Activated CD4-positive, alpha-beta memory T cell treated with anti-CD3 and anti-CD28 coated beads for 36 hours (primary cell): ENCODE measurements at regions not wholly inside any gene's neighbourhood (a gene's known extent, or its start where the extent isn't known, plus 50 kb on each side); places are given as distances from the start of the nearest gene placed in this dataset.

Source experiments
- CTCF ChIA-PET: fragments of 350-600 bp; sonication (Branson Sonifier 250); formaldehyde crosslinking; loops from one replicate; lab custom pipeline; 2021; ENCODE audit warnings: antibody characterized with exemption, inconsistent platforms; lab: Charles Lee
- POLR2A ChIA-PET: fragments of 350-600 bp; sonication (Branson Sonifier 250); formaldehyde crosslinking; loops from one replicate; lab custom pipeline; 2021; ENCODE audit warnings: antibody characterized with exemption; lab: Charles Lee
- DNase-seq: peaks from one replicate; pipeline ENCODE4 v3.0.0-alpha.2; 2020
- H3K27ac Mint-ChIP-seq: one replicate; pipeline ENCODE4 v1.8.0; 2021; ENCODE audit warnings: mixed read lengths
- H3K27me3 Mint-ChIP-seq: one replicate; pipeline ENCODE4 v1.8.0; 2021; ENCODE audit warnings: mixed read lengths
- H3K36me3 Mint-ChIP-seq: one replicate; pipeline ENCODE4 v1.8.0; 2021; ENCODE audit warnings: mixed read lengths
- H3K4me1 Mint-ChIP-seq: one replicate; pipeline ENCODE4 v1.8.0; 2021; ENCODE audit warnings: low read depth, mixed read lengths
- H3K4me3 Mint-ChIP-seq: one replicate; pipeline ENCODE4 v1.8.0; 2021; ENCODE audit warnings: mild to moderate bottlenecking, mixed read lengths
- H3K9me3 Mint-ChIP-seq: one replicate; pipeline ENCODE4 v1.8.0; 2021; ENCODE audit warnings: mixed read lengths
- intact Hi-C: fragments of 100-400 bp; cut with micrococcal nuclease; formaldehyde crosslinking; loops from one replicate; pipeline ENCODE4 v1.15.1; 2023

DNA sequence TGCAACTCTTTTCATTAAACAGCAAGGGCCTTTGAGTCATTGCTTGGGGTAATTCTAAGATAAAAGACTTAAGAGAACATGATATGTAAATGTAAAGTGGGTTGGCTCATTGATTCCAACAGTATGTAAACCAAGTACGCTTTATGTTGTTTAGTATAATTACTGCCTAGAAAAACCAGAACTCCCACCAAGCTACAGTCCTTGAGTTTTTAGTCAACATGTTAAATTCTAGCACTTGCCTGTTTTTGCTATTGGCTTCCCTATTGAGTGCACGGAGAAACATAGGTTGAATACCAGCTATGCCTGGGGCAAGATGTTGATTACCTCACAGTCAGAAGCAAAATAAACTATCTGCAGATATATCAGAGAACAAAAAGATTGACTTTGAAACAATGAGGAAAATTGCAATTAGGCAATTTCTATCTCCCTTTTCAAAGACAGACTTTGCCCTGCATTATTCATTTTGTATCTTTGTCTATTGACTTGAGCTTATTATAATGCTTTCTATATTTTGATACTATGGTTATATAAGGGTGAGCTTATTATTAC, 179.3 kb downstream of the ZPLD1 start:
- H3K36me3 Mint-ChIP-seq, result no peaks in the 10 kb centered on the region
- POLR2A ChIA-PET, result no interaction called here
- H3K27me3 Mint-ChIP-seq, result peaks cover 4% of the 10 kb centered on the region
- no peak overlapping the region for H3K4me3 Mint-ChIP-seq
- no peak overlapping the region for H3K27ac Mint-ChIP-seq
- CTCF ChIA-PET, result no interaction called here
- no peak for DNase-seq
- intact Hi-C loops, result no loop called here
- no peaks in the 10 kb centered on the region for H3K4me1 Mint-ChIP-seq
- no peaks in the 10 kb centered on the region for H3K9me3 Mint-ChIP-seq

GRCh38 chr3:102614585-102614984, 179.8 kb downstream of the ZPLD1 start:
- no peak for DNase-seq
- Mint-ChIP-seq H3K27me3 (peaks cover 4% of the 10 kb centered on the region), H3K4me1 (no peaks in the 10 kb centered on the region), H3K4me3 (no peak overlapping the region), H3K27ac (no peak overlapping the region), H3K36me3 (no peaks in the 10 kb centered on the region), H3K9me3 (no peaks in the 10 kb centered on the region)
- ChIA-PET CTCF (no interaction called here), POLR2A (no interaction called here)
- intact Hi-C loops, result no loop called here

DNA sequence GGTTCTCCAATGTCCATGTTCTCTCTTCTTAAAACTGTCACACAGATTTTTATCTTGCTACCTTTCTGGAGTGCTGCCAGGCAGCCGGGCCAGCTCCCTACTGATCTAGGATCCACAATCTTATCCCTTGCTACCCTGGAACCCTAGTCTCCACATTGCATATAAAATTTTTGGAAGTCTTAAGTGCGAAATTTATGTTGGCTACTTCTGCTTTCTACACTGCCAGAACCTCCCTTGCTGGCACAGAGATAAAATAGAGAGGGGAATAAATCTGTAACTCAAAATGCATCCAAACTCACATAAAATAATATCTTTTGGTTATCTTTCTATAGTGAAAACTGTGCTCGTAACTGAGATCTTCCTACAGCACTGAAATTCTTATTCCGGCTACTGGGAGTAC, 182.6 kb downstream of the ZPLD1 start:
- no peak overlapping the region for H3K27ac Mint-ChIP-seq
- POLR2A ChIA-PET, result no interaction called here
- peaks cover 3% of the 10 kb centered on the region for H3K27me3 Mint-ChIP-seq
- H3K4me1 Mint-ChIP-seq, result no peaks in the 10 kb centered on the region
- CTCF ChIA-PET, result interaction anchor here (0.6 kb wide), 1 partner anchor 61 kb away, joined by 3 read pairs; no protein-coding TSS in a partner anchor
- DNase-seq, result no peak
- intact Hi-C loops, result no loop called here
- no peaks in the 10 kb centered on the region for H3K9me3 Mint-ChIP-seq
- no peaks in the 10 kb centered on the region for H3K36me3 Mint-ChIP-seq
- H3K4me3 Mint-ChIP-seq, result no peak overlapping the region

DNA sequence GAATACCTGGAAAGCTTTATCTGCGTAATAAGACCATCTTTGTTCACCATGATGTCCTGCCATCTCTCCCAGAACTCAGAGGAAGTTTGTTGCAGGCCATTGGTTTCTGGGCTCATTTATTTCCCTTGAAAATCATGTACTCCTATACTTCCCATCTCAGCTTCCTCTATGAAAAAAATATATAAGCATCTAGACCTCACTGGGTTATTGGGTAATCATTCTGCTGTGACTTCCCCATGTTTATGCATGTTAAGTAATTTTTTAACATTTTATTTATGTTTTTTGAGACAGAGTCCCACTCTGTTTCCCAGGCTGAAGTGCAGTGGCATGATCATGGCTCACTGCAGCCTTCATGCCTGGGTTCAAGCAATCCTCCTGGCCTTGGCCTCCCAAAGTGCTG, 184.5 kb downstream of the ZPLD1 start:
- DNase-seq, result no peak
- no peak overlapping the region for H3K27ac Mint-ChIP-seq
- intact Hi-C loops, result no loop called here
- no peaks in the 10 kb centered on the region for H3K9me3 Mint-ChIP-seq
- no peaks in the 10 kb centered on the region for H3K4me1 Mint-ChIP-seq
- no peak overlapping the region for H3K4me3 Mint-ChIP-seq
- CTCF ChIA-PET, result no interaction called here
- no peaks in the 10 kb centered on the region for H3K36me3 Mint-ChIP-seq
- peaks cover 3% of the 10 kb centered on the region for H3K27me3 Mint-ChIP-seq
- POLR2A ChIA-PET, result no interaction called here

GRCh38 chr3:102629943-102630342, 195.1 kb downstream of the ZPLD1 start:
- H3K4me3 Mint-ChIP-seq, result no peak overlapping the region
- DNase-seq, result no peak
- POLR2A ChIA-PET, result no interaction called here
- no peaks in the 10 kb centered on the region for H3K36me3 Mint-ChIP-seq
- H3K9me3 Mint-ChIP-seq, result no peaks in the 10 kb centered on the region
- intact Hi-C loops, result no loop called here
- H3K4me1 Mint-ChIP-seq, result no peaks in the 10 kb centered on the region
- H3K27me3 Mint-ChIP-seq, result peaks cover 5% of the 10 kb centered on the region
- CTCF ChIA-PET, result no interaction called here
- H3K27ac Mint-ChIP-seq, result no peak overlapping the region

DNA sequence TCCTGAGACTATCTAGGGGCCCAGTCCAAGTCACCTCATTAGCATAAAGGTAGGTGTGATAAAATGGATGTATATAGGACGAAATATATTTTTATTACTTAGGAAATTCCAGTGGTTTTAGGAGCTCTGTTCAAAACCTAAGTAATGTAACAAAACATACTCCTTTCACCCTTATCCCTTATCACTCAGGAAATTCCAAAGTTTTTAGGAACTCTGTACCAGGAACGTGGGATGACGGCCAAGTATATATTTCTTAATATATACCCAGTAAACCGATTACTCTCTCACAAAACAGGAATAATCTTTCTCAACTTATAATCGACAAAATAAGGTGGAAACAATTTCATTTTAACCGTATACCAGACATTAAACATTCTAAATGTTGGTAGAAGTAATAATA, 195.7 kb downstream of the ZPLD1 start:
- intact Hi-C loops, result no loop called here
- ChIA-PET POLR2A (no interaction called here), CTCF (no interaction called here)
- no peaks in the 10 kb centered on the region for H3K4me1 Mint-ChIP-seq
- H3K4me3 Mint-ChIP-seq, result no peak overlapping the region
- no peaks in the 10 kb centered on the region for H3K9me3 Mint-ChIP-seq
- no peak overlapping the region for H3K27ac Mint-ChIP-seq
- no peak for DNase-seq
- H3K27me3 Mint-ChIP-seq, result peaks cover 5% of the 10 kb centered on the region
- no peaks in the 10 kb centered on the region for H3K36me3 Mint-ChIP-seq

DNA sequence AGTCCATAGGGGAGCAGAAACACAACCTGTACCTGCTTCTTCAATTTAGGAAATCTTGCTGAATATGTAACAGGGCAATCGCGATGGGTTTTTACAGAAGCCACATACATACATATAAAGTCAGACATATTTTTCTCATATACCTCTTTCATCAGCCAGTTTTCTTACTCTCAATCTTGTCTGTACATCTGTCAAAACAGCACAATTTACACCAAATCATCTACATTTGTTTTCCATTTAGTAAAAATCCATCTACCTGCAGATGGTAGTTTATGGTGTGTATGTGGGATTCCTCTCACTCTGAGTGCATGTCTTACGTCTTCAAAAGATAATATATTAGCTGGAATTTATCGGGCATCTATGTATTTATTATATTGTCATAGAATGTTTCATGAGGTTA, 208.7 kb downstream of the ZPLD1 start:
- no peaks in the 10 kb centered on the region for H3K36me3 Mint-ChIP-seq
- CTCF ChIA-PET, result no interaction called here
- no peaks in the 10 kb centered on the region for H3K9me3 Mint-ChIP-seq
- H3K27me3 Mint-ChIP-seq, result no peaks in the 10 kb centered on the region
- H3K4me1 Mint-ChIP-seq, result no peaks in the 10 kb centered on the region
- no peak for DNase-seq
- H3K27ac Mint-ChIP-seq, result no peak overlapping the region
- POLR2A ChIA-PET, result no interaction called here
- intact Hi-C loops, result no loop called here
- H3K4me3 Mint-ChIP-seq, result no peak overlapping the region

DNA sequence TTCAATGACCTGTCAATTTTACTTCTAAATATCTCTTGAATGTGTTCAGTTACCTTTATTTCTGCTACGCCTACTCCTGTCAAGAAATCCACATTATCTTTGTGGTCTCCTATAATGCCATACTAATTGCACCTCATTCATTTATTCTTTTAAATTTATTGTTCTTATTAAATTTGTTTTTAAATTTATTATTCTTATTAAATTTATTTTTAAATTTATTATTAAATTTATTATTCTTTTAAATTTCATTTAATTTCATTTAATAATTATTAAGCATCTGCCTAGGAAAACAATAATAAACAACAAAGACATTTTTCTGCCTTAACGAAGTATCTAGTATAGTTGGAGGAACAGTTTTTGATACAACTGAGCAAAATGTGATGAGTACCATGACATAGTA, 211.7 kb downstream of the ZPLD1 start:
- intact Hi-C loops, result no loop called here
- no peak for DNase-seq
- Mint-ChIP-seq H3K36me3 (no peaks in the 10 kb centered on the region), H3K4me3 (no peak overlapping the region), H3K4me1 (no peaks in the 10 kb centered on the region), H3K9me3 (no peaks in the 10 kb centered on the region), H3K27me3 (peaks cover 5% of the 10 kb centered on the region), H3K27ac (no peak overlapping the region)
- CTCF ChIA-PET, result no interaction called here
- POLR2A ChIA-PET, result no interaction called here

DNA sequence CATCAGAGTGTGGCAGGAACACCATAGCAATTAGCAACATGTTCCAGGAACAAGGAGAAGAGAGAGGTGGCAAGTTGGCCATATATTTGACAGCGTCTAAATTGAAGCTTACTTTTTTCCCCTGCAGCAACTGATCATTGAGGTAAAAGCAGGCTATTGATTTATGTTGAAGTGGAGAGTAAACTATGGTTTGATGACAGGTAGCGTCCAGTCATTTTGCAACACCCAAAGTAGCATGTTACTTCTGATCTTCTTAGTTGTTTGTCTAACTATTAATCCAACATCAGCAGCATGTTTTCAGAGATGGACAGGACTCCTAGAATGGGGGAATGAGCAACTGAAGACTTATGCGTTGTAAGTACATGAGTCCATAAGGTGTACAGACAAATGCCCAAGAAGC, 225.8 kb downstream of the ZPLD1 start:
- POLR2A ChIA-PET, result no interaction called here
- CTCF ChIA-PET, result interaction anchor here (1.2 kb wide), 1 partner anchor 13 kb away, joined by 5 read pairs; no protein-coding TSS in a partner anchor

GRCh38 chr3:102661707-102662497, 227.1 kb downstream of the ZPLD1 start:
- intact Hi-C loops, result no loop called here
- Mint-ChIP-seq H3K36me3 (no peaks in the 10 kb centered on the region), H3K9me3 (no peaks in the 10 kb centered on the region), H3K27me3 (peaks cover 10% of the 10 kb centered on the region), H3K4me1 (no peaks in the 10 kb centered on the region), H3K27ac (no peak overlapping the region), H3K4me3 (no peak overlapping the region)
- POLR2A ChIA-PET, result interaction anchor here (0.6 kb wide), 1 partner anchor 1397 kb away, joined by 3 read pairs; no protein-coding TSS in a partner anchor
- no peak for DNase-seq
- CTCF ChIA-PET, result interaction anchor here (1.1 kb wide), 1 partner anchor 11 kb away, joined by 3 read pairs; no protein-coding TSS in a partner anchor

More for the DNA sequence above, 225.8 kb downstream of the ZPLD1 start:
- no peak for DNase-seq
- no peak overlapping the region for H3K27ac Mint-ChIP-seq
- no peaks in the 10 kb centered on the region for H3K9me3 Mint-ChIP-seq
- peaks cover 10% of the 10 kb centered on the region for H3K27me3 Mint-ChIP-seq
- H3K36me3 Mint-ChIP-seq, result no peaks in the 10 kb centered on the region
- H3K4me1 Mint-ChIP-seq, result no peaks in the 10 kb centered on the region
- intact Hi-C loops, result no loop called here
- H3K4me3 Mint-ChIP-seq, result no peak overlapping the region

DNA sequence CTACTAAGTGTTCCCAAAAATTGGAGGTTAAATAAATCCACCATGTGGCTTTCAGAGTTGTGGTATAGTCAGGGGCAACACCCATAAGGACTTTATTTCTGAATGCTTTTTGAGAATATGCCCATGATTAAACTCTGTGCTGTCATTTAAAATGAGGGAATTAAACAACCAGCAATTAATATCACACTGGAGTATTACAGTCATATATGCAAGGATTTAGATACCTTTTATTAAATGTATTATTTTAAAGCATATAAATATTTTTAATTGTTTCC, 227.6 kb downstream of the ZPLD1 start:
- CTCF ChIA-PET, result no interaction called here
- POLR2A ChIA-PET, result interaction anchor here (0.6 kb wide), 1 partner anchor 1396 kb away, joined by 3 read pairs; no protein-coding TSS in a partner anchor
- H3K4me3 Mint-ChIP-seq, result no peak overlapping the region

DNA sequence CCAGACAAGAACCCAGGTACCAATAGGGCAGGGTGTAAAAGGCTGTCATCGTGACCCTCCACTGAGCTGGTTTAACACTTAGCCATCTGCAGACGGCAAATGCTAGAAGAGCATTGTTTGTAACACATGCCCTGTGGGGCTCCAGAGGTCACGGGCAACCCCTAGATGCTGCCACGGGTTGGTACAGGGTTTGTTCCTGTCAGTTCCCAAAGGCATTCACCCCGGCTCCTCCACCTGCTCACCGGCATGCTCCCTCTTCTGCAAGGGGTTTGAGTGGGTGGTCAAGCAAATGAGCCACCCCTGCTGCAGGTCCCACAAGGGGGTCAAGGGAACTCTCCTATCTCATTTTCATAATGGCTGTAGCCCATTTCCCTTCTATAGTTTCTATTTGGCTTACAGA, 229.3 kb downstream of the ZPLD1 start:
- ChIA-PET CTCF (no interaction called here), POLR2A (no interaction called here)
- H3K36me3 Mint-ChIP-seq, result no peaks in the 10 kb centered on the region

More for the DNA sequence above, 227.6 kb downstream of the ZPLD1 start:
- peaks cover 14% of the 10 kb centered on the region for H3K27me3 Mint-ChIP-seq
- no peaks in the 10 kb centered on the region for H3K36me3 Mint-ChIP-seq
- intact Hi-C loops, result no loop called here
- H3K27ac Mint-ChIP-seq, result no peak overlapping the region
- no peak for DNase-seq
- no peaks in the 10 kb centered on the region for H3K4me1 Mint-ChIP-seq
- H3K9me3 Mint-ChIP-seq, result no peaks in the 10 kb centered on the region

DNA sequence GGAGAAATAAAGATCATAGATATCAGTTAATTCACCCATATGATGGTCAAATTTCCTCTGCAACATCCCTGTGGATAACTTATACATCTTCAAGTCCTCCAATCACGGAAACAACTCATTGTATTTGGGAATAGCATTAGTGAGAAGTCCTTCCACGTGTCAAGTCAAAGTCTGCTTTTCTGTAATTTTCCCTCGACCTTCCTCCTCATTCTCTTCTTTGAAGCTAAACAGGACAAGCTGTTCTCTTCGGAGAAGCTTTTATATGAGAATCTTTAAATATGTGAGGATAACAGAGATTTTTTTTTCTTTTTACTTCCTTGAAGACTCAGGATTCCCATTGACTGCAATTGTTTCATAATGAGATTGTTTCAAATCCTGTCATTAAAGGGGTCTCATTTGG, 230.4 kb downstream of the ZPLD1 start:
- CTCF ChIA-PET, result interaction anchor here (2.0 kb wide), 1 partner anchor 9 kb away, joined by 6 read pairs; no protein-coding TSS in a partner anchor
- intact Hi-C loops, result no loop called here
- POLR2A ChIA-PET, result no interaction called here

More for the DNA sequence above, 229.3 kb downstream of the ZPLD1 start:
- Mint-ChIP-seq H3K4me3 (no peak overlapping the region), H3K27ac (no peak overlapping the region), H3K27me3 (peaks cover 14% of the 10 kb centered on the region), H3K9me3 (no peaks in the 10 kb centered on the region), H3K4me1 (no peaks in the 10 kb centered on the region)
- intact Hi-C loops, result no loop called here
- DNase-seq, result no peak

More for the DNA sequence above, 230.4 kb downstream of the ZPLD1 start:
- Mint-ChIP-seq H3K36me3 (no peaks in the 10 kb centered on the region), H3K27ac (no peak overlapping the region), H3K27me3 (peaks cover 12% of the 10 kb centered on the region), H3K4me3 (no peak overlapping the region), H3K9me3 (no peaks in the 10 kb centered on the region), H3K4me1 (no peaks in the 10 kb centered on the region)
- DNase-seq, result no peak
